Thoracic aorta (tissue), 2 donors: ENCODE measurements at regions not wholly inside any gene's neighbourhood (a gene's known extent, or its start where the extent isn't known, plus 50 kb on each side); places are given as distances from the start of the nearest gene placed in this dataset.

Source experiments
- ATAC-seq: fragments of 150-250 bp; one replicate; pipeline ENCODE4 v1.8.0; 2017; ENCODE audit warnings: low read depth; ENCODE audit not compliant: insufficient number of reproducible peaks, low FRiP score
- DNase-seq: peaks from one replicate; pipeline ENCODE4 v3.0.0-alpha.2; 2020; ENCODE audit warnings: low spot score
- H3K27ac ChIP-seq, 2 donors: fragments of 200-600 bp; sonication (generic); 1 replicate in 1 of 2; 2 replicates in 1 of 2; pipeline ENCODE4 v1.5.1; 2016; ENCODE audit warnings: mild to moderate bottlenecking in 2 of 2, moderate library complexity in 2 of 2
- H3K27me3 ChIP-seq: fragments of 200-600 bp; sonication (generic); replicated peaks from 2 replicates; pipeline ENCODE4 v1.6.0; 2016; ENCODE audit warnings: mild to moderate bottlenecking; ENCODE audit not compliant: insufficient read depth
- H3K36me3 ChIP-seq: fragments of 200-600 bp; sonication (generic); one replicate; pipeline ENCODE4 v1.5.1; 2016
- H3K4me1 ChIP-seq, 2 donors: fragments of 200-600 bp; sonication (generic); 1 replicate in 1 of 2; 2 replicates in 1 of 2; pipeline versions ENCODE4 v1.5.1 to v1.6.0; 2016; ENCODE audit warnings: low read depth in 2 of 2, mild to moderate bottlenecking in 1 of 2; ENCODE audit not compliant: control insufficient read depth in 1 of 2
- H3K4me3 ChIP-seq: fragments of 200-600 bp; sonication (generic); 2 replicates; pipeline ENCODE4 v1.5.1; 2016; ENCODE audit warnings: mild to moderate bottlenecking
- H3K9me3 ChIP-seq: fragments of 200-600 bp; sonication (generic); 2 replicates; pipeline ENCODE4 v1.5.1; 2016
- TF ChIP-seq, protein P1 (sequence below): fragments of 200-600 bp; sonication (generic); IDR thresholded peaks from one replicate; pipeline ENCODE4 v1.5.1; 2019; ENCODE audit warnings: antibody characterized with exemption

DNA sequence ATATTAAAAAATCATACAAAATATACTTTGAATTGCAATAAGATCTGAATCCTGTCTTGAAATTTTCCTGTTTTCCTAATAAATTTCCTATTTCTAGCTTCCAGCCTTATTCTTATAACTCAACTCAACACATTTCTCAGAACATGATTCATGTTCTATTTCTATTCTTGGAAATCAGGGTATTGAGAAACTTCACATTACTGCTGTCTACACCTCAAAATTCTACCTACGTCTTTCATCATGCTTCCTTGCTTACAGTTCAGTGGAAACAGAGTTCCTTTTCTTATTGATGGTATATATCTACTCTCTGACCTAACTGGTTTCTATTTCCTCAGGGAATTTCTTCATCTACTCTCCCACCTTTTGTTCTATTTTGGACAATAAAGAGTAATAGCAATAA lies 2139.0 kb downstream of the ARAP2 start:
- no peak for ATAC-seq
- Histone ChIP-seq H3K36me3 (no peaks in the 10 kb centered on the region), H3K4me3 (no peak overlapping the region), H3K27ac (no peak overlapping the region), H3K9me3 (no peaks in the 10 kb centered on the region), H3K4me1 (no peaks in the 10 kb centered on the region), H3K27me3 (no peaks in the 10 kb centered on the region)
- TF ChIP-seq, protein P1, sequence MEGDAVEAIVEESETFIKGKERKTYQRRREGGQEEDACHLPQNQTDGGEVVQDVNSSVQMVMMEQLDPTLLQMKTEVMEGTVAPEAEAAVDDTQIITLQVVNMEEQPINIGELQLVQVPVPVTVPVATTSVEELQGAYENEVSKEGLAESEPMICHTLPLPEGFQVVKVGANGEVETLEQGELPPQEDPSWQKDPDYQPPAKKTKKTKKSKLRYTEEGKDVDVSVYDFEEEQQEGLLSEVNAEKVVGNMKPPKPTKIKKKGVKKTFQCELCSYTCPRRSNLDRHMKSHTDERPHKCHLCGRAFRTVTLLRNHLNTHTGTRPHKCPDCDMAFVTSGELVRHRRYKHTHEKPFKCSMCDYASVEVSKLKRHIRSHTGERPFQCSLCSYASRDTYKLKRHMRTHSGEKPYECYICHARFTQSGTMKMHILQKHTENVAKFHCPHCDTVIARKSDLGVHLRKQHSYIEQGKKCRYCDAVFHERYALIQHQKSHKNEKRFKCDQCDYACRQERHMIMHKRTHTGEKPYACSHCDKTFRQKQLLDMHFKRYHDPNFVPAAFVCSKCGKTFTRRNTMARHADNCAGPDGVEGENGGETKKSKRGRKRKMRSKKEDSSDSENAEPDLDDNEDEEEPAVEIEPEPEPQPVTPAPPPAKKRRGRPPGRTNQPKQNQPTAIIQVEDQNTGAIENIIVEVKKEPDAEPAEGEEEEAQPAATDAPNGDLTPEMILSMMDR = no peak
- DNase-seq = no peak

DNA sequence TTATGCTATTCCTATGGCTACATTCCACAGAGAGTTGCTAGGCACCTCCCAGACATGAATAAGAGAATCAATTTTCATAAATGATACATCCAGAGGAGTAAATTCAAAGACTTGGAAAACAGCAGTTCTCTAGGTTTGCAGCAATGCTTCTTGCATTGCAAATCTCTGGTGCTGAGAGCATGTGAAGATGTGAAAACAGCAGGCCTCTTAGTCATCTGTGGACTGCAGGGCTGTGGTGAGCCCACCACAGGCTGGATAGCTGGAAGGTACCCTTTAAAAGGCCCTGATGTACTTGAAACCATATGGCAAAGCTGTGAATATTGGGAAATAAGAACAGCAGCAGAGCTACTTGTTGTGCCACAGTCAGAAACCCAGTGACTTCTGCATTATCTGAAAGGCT lies 2135.9 kb downstream of the ARAP2 start:
- Histone ChIP-seq H3K36me3 (no peaks in the 10 kb centered on the region), H3K4me3 (no peak overlapping the region), H3K27me3 (no peaks in the 10 kb centered on the region), H3K4me1 (no peaks in the 10 kb centered on the region), H3K27ac (no peak overlapping the region), H3K9me3 (no peaks in the 10 kb centered on the region)
- ATAC-seq (no peak), DNase-seq (no peak)
- TF ChIP-seq, protein P1 = no peak

DNA sequence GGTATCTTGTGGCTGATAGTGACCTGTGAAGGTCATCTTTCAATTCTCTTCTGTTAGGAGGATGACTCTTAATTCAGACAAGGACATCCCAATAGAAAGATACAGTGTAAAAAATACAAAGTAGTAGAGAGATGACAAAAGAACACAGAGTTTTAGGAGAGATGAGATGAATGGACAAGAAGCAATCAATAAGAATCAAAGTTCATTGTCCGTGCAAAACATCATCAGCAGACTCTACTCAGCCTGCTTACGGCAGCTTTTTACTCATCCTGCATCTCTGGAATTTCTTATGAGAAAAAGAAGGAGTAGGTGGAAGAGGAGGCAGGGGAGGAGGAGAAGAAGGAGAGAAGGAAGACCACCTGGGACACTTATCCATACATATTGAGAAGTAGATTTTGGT lies 2131.7 kb downstream of the ARAP2 start:
- TF ChIP-seq, protein P1 = no peak
- Histone ChIP-seq H3K27ac (no peak overlapping the region), H3K9me3 (no peaks in the 10 kb centered on the region), H3K4me1 (no peaks in the 10 kb centered on the region), H3K36me3 (no peaks in the 10 kb centered on the region), H3K27me3 (no peaks in the 10 kb centered on the region), H3K4me3 (no peak overlapping the region)
- no peak for DNase-seq
- no peak for ATAC-seq

DNA sequence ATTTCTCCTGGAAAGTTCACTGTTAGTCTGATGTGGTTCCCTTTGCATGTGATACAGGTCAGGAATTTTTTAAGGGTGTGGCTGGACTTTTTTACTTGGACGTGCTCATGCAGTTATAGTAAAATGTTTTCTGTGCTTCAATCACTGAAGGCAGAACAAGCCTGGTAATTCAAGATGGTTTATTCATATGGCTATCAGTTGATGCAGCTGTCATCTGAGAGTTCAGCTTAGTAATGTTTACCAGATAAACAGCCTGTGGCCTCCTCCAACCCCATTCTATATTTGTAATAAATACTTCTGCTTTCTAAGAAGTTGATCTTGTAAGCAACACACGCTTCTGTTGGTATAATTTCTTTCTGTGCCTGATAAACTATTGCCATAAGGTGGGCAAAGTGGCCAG lies 2105.9 kb downstream of the ARAP2 start:
- TF ChIP-seq, protein P1 = no peak
- Histone ChIP-seq H3K4me3 (no peak overlapping the region), H3K27ac (no peak overlapping the region), H3K4me1 (no peaks in the 10 kb centered on the region), H3K9me3 (no peaks in the 10 kb centered on the region), H3K27me3 (no peaks in the 10 kb centered on the region), H3K36me3 (no peaks in the 10 kb centered on the region)
- DNase-seq (no peak), ATAC-seq (no peak)

DNA sequence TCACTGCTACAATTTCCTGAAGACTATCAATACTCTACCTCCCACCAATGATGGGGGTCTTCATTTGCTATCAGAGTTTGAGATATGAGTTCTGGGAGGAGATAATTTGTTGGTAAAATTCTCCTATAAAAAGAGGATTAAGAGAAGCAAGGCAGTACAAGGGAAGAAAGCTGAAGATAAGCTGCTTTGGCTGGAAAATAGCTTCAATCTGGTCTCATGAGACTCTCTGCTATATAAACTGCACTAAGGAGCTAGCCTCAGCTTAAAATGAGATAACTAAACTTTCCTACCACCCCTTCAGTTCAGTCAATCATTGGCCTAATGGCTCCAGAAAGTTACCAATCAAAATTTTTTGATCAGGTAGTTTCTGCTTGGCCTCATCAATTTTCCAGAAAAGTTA lies 2105.0 kb downstream of the ARAP2 start:
- Histone ChIP-seq H3K27ac (no peak overlapping the region), H3K9me3 (no peaks in the 10 kb centered on the region), H3K27me3 (no peaks in the 10 kb centered on the region), H3K36me3 (no peaks in the 10 kb centered on the region), H3K4me1 (no peaks in the 10 kb centered on the region), H3K4me3 (no peak overlapping the region)
- no peak for DNase-seq
- TF ChIP-seq, protein P1 = no peak
- no peak for ATAC-seq
